ENCODE measurements at regions not wholly inside any gene's neighbourhood (a gene's known extent, or its start where the extent isn't known, plus 50 kb on each side); places are given as distances from the start of the nearest gene placed in this dataset.
"Not testable (repeated sequence)": the region's sequence is repeated elsewhere in the genome, so short reads cannot be mapped to it uniquely, and the experiment has no call there.

- no peak for DNase-seq (ENCODE audit: low read depth in 4 of 4, low spot score in 1 of 4)
Measured at GRCh38 chr11:87878373-87878825, 296.8 kb downstream of the RAB38 start.

GRCh38 chr11:87871056-87871455, 304.2 kb downstream of the RAB38 start:
- DNase-seq (ENCODE audit: low read depth in 4 of 4, low spot score in 1 of 4), result no peak

GRCh38 chr11:87870086-87870485, 305.2 kb downstream of the RAB38 start:
- no peak for DNase-seq (ENCODE audit: low read depth in 4 of 4, low spot score in 1 of 4)

- DNase-seq (ENCODE audit: low read depth in 4 of 4, low spot score in 1 of 4), result no peak
Measured at GRCh38 chr11:87866951-87867350, 308.3 kb downstream of the RAB38 start.

- DNase-seq (ENCODE audit: low read depth in 4 of 4, low spot score in 1 of 4), result no peak
Measured at GRCh38 chr11:87861030-87861429, 314.2 kb downstream of the RAB38 start.

GRCh38 chr11:87859636-87860035, 315.6 kb downstream of the RAB38 start:
- no peak for DNase-seq (ENCODE audit: low read depth in 4 of 4, low spot score in 1 of 4)

GRCh38 chr11:87851827-87852226, 323.4 kb downstream of the RAB38 start:
- DNase-seq (ENCODE audit: low read depth in 4 of 4, low spot score in 1 of 4), result no peak

GRCh38 chr11:87851234-87851633, 324.0 kb downstream of the RAB38 start:
- no peak for DNase-seq (ENCODE audit: low read depth in 4 of 4, low spot score in 1 of 4)

GRCh38 chr11:87849216-87849615, 326.0 kb downstream of the RAB38 start:
- DNase-seq (ENCODE audit: low read depth in 4 of 4, low spot score in 1 of 4), result no peak

- no peak for DNase-seq (ENCODE audit: low read depth in 4 of 4, low spot score in 1 of 4)
Measured at GRCh38 chr11:87840786-87841185, 334.5 kb downstream of the RAB38 start.

- DNase-seq (ENCODE audit: low read depth in 4 of 4, low spot score in 1 of 4), result no peak
Measured at GRCh38 chr11:87832211-87832610, 343.0 kb downstream of the RAB38 start.

GRCh38 chr11:87820011-87820410, 355.2 kb downstream of the RAB38 start:
- no peak for DNase-seq (ENCODE audit: low read depth in 4 of 4, low spot score in 1 of 4)

- DNase-seq (ENCODE audit: low read depth in 4 of 4, low spot score in 1 of 4), result no peak
Measured at GRCh38 chr11:87819151-87819550, 356.1 kb downstream of the RAB38 start.

- no peak for DNase-seq (ENCODE audit: low read depth in 4 of 4, low spot score in 1 of 4)
Measured at GRCh38 chr11:87812571-87813365, 362.5 kb downstream of the RAB38 start.

GRCh38 chr11:87810486-87810885, 364.8 kb downstream of the RAB38 start:
- no peak for DNase-seq (ENCODE audit: low read depth in 4 of 4, low spot score in 1 of 4)

- DNase-seq (ENCODE audit: low read depth in 4 of 4, low spot score in 1 of 4), result no peak
Measured at GRCh38 chr11:87809256-87809655, 366.0 kb downstream of the RAB38 start.

GRCh38 chr11:87804176-87804575, 371.1 kb downstream of the RAB38 start:
- DNase-seq (ENCODE audit: low read depth in 4 of 4, low spot score in 1 of 4), result no peak

GRCh38 chr11:87803748-87804147, 371.5 kb downstream of the RAB38 start:
- DNase-seq (ENCODE audit: low read depth in 4 of 4, low spot score in 1 of 4), result no peak

- DNase-seq (ENCODE audit: low read depth in 4 of 4, low spot score in 1 of 4), result not testable (repeated sequence)
Measured at GRCh38 chr11:87784862-87785261, 390.4 kb downstream of the RAB38 start.

- no peak for DNase-seq (ENCODE audit: low read depth in 4 of 4, low spot score in 1 of 4)
Measured at GRCh38 chr11:87780068-87780413, 395.2 kb downstream of the RAB38 start.

- no peak for DNase-seq (ENCODE audit: low read depth in 4 of 4, low spot score in 1 of 4)
Measured at GRCh38 chr11:87779276-87780067, 395.8 kb downstream of the RAB38 start.

- no peak for DNase-seq (ENCODE audit: low read depth in 4 of 4, low spot score in 1 of 4)
Measured at GRCh38 chr11:87778357-87778756, 396.9 kb downstream of the RAB38 start.
